HG03025 (cell line): ENCODE measurements at regions not wholly inside any gene's neighbourhood (a gene's known extent, or its start where the extent isn't known, plus 50 kb on each side); places are given as distances from the start of the nearest gene placed in this dataset.
"Not testable (repeated sequence)": the region's sequence is repeated elsewhere in the genome, so short reads cannot be mapped to it uniquely, and the experiment has no call there.

Experiments
- ATAC-seq: cut with Tn5 transposase; IDR thresholded peaks from one replicate; pipeline ENCODE4 v1.9.1; 2021; ENCODE audit warnings: mild to moderate bottlenecking, moderate library complexity; ENCODE audit not compliant: unreplicated experiment, low FRiP score

DNA sequence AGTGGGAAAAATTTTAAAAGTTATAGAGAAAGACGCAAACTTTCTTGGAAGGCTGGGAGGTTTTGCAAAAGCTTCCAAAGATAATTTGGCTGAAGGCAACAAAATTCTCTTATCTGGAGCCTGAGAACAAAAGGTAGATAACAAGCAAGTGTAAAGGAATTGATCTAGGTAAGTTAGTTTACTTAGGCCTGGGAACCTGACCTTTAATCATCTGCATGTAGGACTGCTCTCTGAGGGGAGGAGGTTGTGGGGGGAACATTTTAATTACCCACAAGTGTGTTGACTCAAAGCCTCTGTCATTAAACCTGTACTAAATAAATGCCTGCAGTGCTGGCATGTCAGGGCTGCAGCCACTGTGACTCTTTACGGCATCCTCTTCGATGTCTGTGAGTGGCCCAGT lies 532.3 kb upstream of the SLITRK5 start:
- no peak for ATAC-seq

DNA sequence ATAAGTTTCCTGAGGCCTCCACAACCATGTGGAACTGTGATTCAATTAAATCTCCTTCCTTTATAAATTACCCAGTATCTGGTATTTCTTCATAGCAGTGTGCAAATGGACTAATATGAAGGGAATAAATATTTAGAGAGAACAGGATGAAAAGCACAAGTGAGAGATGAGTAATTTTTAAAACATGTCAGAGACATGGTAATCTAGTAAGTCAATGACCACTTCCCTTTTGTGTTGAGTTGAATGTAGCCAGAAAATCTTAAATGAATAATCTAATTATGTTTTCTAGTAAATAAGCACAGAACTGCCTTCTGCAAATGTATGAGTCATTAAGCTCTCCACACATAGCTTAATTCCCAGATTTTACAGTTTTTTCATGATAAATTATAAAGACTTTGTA lies 524.1 kb upstream of the SLITRK5 start:
- ATAC-seq = no peak

DNA sequence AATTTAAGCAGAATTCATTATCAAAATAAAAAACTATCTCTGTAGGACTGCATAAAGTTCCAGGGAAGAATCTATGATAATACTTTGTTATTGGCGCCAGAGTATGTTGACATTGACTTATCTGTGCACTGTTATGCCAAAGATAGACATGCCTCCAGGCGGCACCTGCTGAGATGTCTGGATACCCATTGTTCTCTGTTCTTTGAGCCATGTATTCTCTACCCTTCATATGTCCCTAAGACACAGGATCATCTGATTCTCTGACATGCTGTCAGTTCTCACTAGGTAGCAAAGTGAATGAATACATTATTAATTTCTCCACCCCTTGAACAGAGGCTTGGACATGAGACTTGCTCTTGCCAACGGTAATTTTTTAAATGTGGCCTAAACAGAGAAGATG lies 517.8 kb upstream of the SLITRK5 start:
- ATAC-seq = no peak

DNA sequence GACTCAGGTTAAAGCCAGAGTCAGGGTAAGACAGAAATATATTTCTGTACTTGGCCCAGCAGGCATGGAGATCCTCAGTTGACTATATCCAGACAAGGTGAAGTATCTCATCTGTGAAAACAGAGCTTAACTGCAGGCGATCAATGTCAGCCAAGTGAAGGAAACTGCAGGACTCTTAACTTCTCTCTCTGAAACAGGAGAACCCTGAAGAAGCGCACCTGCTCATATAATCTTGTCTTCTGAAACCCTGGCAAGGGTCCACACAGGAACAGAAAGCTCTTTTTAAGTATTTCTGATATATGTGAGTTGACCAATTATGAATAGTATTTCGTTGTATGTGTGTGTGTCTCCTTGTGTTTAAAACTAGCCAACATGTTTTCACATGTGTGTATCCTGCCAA lies 504.8 kb upstream of the SLITRK5 start:
- ATAC-seq = no peak

DNA sequence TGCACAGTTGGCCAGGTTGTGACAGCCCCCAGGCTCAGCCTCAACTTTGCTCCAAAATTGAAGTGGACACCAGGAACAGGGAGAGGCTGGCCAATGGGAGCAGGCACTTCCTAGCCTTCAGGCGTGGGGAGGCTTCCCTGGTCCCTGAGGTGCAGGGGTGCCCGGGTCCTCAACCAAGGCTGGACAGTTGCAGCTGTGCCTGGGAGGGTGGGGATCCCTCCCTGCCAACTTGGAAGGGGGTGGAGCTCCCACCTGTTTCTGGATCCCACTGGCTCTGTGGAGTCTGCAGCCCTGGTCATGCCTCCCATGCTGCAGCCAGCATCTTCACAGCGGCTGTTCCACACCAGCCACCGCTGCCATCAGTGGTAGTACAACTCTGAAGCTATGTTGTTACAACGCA lies 502.8 kb upstream of the SLITRK5 start:
- ATAC-seq = no peak

DNA sequence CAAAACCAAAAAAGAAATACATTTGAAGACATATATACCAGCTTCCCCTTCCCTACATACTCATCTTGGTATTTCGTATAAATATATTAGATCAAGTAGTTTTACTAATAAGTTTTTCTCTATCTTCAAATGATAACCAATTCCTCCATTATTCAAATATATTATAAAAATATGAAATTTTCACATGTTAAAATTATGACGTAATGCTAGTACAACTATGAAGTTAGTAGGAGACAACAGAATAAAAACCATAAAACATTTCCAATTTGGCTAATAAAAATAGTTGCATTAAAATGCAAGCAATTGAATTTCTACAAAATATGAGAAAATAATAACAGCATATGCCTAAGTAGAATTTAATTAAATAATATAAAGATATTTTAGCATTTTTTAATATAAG lies 501.8 kb upstream of the SLITRK5 start:
- no peak for ATAC-seq

DNA sequence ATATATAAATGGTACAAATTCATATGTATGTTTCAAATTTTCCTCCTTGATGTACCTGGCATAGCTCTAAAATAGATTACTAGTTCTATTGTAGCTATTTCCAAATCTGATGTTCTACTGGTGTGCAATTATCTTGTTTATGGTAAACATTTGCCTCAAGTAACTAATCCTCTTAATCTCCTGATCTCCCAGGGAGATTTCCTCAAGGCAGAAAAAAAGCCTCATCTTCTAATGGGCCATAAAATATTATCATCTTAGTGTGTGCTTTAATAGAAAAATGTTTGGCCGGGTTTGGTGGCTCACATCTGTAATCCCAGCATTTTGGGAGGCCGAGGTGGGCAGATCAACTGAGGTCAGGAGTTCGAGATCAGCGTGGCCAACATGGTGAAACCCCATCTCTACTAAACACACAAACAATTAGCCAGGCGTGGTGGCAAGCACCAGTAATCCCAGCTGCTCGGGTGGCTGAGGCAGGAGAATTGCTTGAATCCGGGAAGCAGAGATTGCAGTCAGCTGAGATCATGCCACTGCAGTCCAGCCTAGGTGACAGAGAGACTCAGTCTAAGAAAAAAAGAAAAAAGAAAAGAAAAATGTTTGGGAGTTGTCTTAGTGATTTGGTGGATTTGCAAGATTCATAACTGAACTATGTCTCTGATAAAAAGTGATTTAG lies 498.9 kb upstream of the SLITRK5 start:
- ATAC-seq = no peak

DNA sequence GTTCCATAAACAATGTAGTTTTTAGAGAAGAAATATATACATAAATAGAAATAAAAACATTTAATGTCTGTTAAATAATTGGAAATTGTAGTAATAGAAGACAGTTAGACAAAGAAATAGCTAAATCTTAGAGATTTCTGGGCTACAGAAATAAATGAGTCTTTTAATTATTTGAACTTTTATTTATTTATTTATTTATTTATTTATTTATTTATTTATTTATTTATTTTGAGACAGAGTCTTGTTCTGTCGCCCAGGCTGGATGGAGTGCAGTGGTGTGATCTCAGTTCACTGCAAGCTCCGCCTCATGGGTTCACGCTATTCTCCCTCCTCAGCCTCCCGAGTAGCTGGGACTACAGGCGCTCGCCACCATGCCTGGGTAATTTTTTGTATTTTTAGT lies 486.0 kb upstream of the SLITRK5 start:
- not testable (repeated sequence) for ATAC-seq

DNA sequence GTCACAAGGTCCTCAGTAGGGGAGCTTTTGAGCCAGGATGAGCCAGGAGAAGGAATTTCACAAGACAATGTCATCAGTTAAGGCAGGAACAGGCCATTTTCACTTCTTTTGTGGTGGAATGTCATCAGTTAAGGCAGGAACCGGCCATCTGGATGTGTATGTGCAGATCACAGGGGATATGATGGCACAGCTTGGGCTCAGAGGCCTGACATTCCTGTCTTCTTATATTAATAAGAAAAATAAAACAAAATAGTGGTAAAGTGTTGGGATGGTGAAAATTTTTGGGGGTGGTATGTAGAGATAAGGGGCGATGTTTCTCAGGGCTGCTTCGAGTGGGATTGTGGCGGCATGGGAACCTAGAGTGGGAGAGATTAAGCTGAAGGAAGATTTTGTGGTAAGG lies 484.5 kb upstream of the SLITRK5 start:
- not testable (repeated sequence) for ATAC-seq

DNA sequence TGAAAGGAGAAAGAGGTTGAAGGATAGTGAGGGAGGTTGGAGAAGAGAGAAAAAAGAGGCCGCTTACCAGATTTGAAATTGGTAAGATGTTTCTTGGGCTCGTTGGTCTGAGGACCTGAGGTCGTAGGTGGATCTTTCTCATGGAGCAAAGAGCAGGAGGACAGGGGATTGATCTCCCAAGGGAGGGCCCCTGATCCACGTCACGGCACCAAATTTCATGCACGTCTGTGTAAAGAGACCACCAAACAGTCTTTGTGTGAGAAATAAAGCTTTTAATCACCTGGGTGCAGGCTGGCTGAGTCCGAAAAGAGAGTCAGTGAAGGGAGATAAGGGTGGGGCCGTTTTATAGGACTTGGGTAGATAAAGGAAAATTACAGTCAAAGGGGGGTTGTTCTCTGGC lies 479.7 kb upstream of the SLITRK5 start:
- not testable (repeated sequence) for ATAC-seq

DNA sequence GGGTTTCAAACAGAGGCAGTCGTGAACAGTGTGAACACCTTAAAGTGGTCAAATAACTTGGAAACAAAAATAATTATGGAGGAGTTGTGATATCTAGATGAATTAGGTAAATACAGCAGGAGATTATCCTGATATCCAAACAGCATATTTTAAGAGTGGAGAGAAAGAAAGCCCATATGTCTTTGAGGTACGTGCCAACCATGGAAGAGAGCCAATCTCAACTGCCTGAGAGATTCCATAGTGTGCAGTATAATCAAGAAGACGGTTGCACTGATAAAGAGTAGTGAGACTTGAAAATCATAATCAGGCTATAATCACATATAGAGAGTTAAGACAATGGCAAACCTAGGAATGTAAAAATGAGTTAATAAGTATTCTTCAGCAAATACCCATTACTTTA lies 472.8 kb upstream of the SLITRK5 start:
- no peak for ATAC-seq

DNA sequence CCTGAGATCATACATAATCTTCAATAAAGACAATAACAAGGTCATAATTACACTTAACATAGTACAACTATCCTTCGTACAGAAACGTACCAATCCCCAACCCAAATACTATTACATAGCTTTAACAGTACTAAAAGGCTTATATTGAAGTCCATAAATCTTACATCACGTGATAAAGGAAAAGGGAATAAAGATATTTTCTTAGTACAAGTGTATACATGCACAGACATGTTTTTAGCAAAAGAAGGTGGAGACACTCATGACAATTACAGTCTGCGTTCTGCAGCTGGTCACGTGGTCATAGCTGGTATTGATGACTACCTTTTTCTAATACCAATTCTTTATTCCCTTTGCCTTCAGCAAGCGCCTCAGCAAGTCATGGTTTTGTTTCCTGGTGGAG lies 464.5 kb upstream of the SLITRK5 start:
- no peak for ATAC-seq

DNA sequence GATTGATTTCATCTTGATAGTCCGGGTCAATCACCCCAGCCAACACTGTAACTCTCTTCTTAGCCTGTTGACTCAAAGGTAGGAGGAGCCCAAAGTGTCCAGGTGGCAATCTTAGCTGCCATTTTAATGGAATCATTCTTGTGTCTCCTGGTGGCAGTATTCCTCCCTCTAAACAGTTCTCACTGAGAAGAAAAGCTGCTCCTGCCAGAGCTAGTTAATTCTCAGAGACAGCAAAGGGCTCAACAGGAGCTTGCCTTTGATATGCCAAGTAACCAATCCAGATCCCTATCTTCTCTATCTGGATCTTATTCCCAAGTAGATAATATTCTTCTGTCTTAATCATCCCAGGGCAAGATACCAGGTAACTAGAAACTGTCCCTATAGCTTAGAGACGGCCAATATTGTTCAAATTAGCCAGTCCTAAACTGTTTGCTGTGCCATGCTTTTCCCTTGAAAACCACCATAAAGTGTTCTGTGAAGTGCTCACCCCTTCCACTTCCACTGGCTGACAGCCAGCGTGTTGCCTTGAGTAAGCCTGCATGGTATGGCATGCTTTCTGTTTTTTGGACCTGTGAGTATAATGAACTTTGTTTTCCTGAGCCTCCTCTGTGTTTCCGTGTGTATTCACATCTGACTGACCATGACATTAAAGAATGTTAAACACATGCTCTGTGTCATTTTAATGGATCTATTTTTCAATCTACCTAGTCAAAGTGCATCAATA lies 463.7 kb upstream of the SLITRK5 start:
- no peak for ATAC-seq

DNA sequence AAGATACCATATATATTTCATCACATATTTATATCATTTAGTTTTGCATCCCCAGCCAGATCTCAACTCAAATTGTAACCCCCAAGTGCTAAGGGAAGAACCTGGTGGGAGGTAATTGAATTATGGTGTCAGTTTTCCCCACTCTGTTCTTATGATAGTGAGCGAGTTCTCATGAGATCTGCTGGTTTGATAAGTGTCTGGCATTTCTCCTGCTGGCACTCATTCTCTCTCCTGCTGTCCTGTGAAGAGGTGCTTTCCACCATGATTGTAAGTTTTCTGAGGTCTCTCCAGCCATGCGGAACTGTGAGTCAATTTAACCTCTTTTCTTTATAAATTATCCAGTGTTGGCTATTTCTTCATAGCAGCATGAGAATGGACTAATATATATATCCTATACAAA lies 462.5 kb upstream of the SLITRK5 start:
- no peak for ATAC-seq

DNA sequence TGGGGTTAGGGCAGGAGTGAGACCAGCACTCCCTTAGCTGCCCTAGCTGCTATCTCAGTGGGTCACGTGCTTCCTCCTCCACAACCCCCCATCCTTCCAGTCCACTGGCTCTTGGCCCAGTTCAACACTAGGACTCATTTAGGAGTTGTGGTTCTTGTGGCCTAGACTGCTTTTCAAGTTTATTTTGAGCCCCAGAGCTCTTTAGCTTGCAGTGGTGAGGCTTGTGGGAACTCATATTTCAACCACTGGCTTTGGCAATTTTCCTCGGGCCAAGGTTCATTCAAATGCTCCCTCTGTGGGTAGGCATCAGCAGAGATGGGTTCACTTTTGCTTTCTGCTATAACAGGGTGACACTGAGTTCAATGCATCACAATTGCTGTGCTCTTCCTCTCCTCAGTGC lies 436.2 kb upstream of the SLITRK5 start:
- no peak for ATAC-seq

DNA sequence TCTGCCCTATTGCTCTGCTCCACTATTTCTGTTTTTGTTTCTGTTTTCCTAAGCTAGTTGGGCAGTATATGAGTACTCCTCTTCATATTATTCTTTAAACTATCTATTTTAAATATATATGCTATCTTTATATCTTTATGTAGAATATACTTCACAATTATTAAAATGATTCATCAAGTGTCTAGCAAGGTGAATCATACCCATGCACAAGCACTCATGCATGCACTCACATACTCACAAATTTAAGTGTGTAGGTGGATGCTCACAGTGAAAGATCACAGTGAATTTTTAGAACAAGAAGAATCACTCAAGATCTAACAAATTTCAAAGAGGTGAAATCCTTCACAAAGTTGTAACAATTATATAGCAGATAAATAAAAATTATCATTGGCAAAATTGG lies 435.6 kb upstream of the SLITRK5 start:
- no peak for ATAC-seq

DNA sequence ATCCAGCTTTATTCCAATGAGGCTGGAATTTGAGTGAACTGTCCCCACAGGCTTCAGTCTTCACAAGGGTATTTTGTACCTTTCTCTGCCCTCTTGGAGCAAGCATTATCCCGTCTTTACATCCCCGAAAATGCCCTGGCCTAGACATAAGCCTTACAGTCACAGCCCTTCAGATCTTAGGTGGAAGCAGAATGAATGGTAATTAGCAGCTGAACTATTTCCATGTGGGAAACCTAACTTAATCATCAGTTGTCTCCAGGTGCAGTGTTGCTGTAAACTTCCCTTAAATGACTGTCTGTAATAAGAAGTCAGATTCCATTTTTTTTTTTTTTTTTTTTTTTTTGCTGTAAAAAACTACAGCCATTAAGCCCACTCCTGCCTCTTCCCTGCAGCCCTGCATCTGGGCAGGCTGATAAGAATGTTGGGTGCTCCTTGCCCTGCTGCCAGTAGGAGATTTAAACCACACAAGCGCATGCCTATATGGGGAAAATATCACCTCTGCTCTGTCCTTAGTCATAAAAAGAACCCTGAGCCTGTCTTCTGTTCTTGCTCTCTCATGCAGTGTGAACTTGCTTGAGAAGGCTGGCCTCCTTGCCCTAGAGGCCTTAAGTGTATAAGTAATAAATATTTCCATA lies 426.8 kb upstream of the SLITRK5 start:
- ATAC-seq = no peak

DNA sequence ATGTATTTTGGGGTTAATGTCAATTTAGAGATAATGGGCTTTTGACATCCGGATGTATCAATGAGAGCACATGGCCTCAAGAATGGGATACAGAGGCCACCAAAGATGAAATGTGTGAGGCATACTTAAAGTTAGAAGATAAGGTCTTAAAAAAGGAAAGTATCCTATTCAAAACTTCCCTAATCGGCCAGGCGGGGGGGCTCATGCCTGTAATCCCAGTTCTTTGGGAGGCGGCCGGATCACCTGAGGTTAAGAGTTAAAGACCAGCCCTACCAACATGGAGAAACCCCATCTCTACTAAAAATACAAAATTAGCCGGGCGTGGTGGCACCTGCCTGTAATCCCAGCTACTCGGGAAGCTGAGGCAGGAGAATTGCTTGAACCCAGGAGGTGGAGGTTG lies 421.3 kb upstream of the SLITRK5 start:
- not testable (repeated sequence) for ATAC-seq

DNA sequence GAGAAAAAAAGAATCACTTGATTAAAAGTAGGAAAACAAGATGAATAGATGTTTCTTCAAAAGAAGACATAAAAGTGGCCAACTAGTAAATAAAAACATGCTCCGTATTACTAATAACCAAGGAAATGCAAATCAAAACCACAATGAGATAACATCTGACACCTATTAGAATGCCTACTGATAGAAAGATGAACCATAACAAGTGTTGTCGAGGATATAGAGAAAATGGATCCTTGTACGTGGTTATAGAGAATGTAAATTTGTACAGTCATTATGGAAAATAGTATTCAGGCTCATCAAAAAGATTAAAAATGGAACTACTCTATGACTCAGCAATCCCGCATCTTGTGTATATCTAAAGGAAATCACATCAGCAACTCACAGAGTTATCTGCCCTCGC lies 415.8 kb upstream of the SLITRK5 start:
- no peak for ATAC-seq

DNA sequence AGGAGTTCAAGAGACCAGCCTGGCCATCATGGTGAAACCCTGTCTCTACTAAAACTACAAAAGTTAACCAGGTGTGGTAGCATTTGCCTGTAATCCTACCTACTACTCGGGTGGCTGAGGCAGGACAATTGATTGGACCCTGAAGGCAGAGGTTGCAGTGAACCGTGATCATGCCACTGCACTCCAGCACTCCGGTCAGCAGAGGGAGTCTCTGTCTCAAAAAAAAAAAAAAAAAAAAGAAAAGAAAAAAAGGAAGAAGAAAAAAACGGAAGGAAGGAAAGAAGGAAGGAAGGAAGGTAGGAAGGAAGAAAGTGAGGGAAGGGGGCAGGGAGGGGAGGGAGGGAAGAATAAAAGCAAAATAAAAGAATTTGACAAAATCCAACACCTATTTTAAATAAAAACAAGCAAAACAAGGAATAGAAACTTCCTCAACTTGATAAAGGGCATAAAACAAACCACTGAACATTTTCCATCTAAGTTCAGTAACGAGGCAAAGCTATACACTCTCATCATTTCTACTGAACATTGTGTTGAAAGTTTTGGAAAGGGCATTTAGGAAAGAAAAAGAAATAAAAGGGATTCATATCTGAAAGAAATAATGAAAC lies 411.6 kb upstream of the SLITRK5 start:
- no peak for ATAC-seq

DNA sequence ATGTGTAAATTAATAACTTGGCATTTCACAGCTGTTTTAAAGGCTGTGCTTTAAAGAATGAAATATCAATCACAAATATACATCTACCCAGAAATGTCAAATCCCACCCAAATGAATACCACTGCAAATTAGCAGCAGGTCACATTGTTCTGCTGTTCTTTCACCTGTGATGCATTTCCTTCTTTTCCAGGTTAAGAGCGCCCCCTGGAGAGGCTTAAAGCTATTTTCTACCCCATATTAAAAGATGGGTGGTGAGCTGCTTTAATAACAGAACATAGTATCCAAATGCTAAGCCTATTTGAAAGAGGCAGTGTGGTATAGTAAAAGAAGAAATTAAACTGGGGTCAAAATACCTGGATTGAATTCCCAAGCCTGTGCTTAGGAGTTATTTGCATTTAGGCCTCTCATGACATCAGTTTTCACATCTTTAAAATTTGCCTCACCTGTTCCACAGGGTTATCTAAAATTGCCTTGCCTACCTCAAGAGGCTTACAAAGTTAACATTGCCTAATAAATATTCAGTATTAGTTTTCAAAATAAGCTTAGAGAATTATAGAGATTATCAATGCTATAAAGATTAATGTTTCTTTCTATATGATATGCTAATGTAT lies 396.9 kb upstream of the SLITRK5 start:
- peak; percentile 59 for ATAC-seq
